Upper lobe of left lung (tissue), 6 donors: ENCODE measurements at regions not wholly inside any gene's neighbourhood (a gene's known extent, or its start where the extent isn't known, plus 50 kb on each side); places are given as distances from the start of the nearest gene placed in this dataset.
A peak's percentile ranks its signal among the peaks of the same experiment; 100 is the strongest.

ENCODE experiments used
- ATAC-seq, 2 donors: fragments of 200-7000 bp; cut with Tn5 transposase; one replicate each; pipeline ENCODE4 v1.9.1; 2022; ENCODE audit warnings: mild to moderate bottlenecking in 2 of 2, moderate library complexity in 2 of 2; ENCODE audit not compliant: low FRiP score in 2 of 2
- DNase-seq, 2 donors: peaks; one replicate each; pipeline ENCODE4 v3.0.0-alpha.2; 2019 to 2020
- H3K27ac ChIP-seq, 4 donors: fragments of 200-600 bp; sonication (generic); one replicate each; pipeline ENCODE4 v1.5.1; 2016 to 2019
- H3K27me3 ChIP-seq, 4 donors: fragments of 200-600 bp; sonication (generic); one replicate each; pipeline ENCODE4 v1.5.1; 2017 to 2019
- H3K36me3 ChIP-seq, 4 donors: fragments of 200-600 bp; sonication (generic); one replicate each; pipeline ENCODE4 v1.5.1; 2016 to 2019
- H3K4me1 ChIP-seq, 4 donors: fragments of 200-600 bp; sonication (generic); one replicate each; pipeline ENCODE4 v1.5.1; 2018 to 2019
- H3K4me3 ChIP-seq, 4 donors: fragments of 200-600 bp; sonication (generic); one replicate each; pipeline ENCODE4 v1.5.1; 2017 to 2019; ENCODE audit warnings: mild to moderate bottlenecking in 2 of 4, moderate library complexity in 1 of 4
- H3K9me3 ChIP-seq, 4 donors: fragments of 200-600 bp; sonication (generic); one replicate each; pipeline ENCODE4 v1.5.1; 2018 to 2019
- EP300 ChIP-seq, 4 donors: sonication (generic); formaldehyde crosslinking; IDR thresholded peaks; one replicate each; pipeline ENCODE4 v1.5.1; 2017; ENCODE audit warnings: antibody characterized with exemption in 4 of 4, control low read depth in 2 of 4
- POLR2A ChIP-seq, 4 donors: fragments of 450-650 bp; IDR thresholded peaks; one replicate each; pipeline ENCODE4 v1.5.1; 2016 to 2017; ENCODE audit warnings: antibody characterized with exemption in 4 of 4, mild to moderate bottlenecking in 2 of 4
- POLR2AphosphoS5 ChIP-seq, 2 donors: sonication (generic); formaldehyde crosslinking; IDR thresholded peaks; one replicate each; pipeline ENCODE4 v1.5.1; 2017; ENCODE audit warnings: antibody characterized with exemption in 2 of 2
- WGBS, 2 donors: methylation state at CpG; one replicate each; pipeline ENCODE4 v1.1.5; 2017 to 2018; 5-methylcytosine and 5-hydroxymethylcytosine counted together
- TF ChIP-seq, protein P1 (sequence below), 6 experiments: fragments of 450-650 bp in 4 of 6; fragments of 200-600 bp in 2 of 6; sonication (generic) in 2 of 6; IDR thresholded peaks; one replicate each; pipeline ENCODE4 v1.5.1; 2016 to 2019; ENCODE audit warnings: antibody characterized with exemption in 6 of 6
- donor health status: DM: no; HTN: no; CAD: no; lungs with moderate emphysema.
- donor health status: DM: no; HTN: yes; CAD: no; lungs with severe emphysema.

GRCh38 chr14:31993521-31993951 is 83.6 kb upstream of the ARHGAP5 start:
- peak in 1 of 2 donors; percentile 27 for ATAC-seq
- Histone ChIP-seq H3K9me3 (no peaks in the 10 kb centered on the region), H3K27me3 (no peaks in the 10 kb centered on the region), H3K27ac (no peak overlapping the region), H3K36me3 (no peaks in the 10 kb centered on the region), H3K4me3 (no peak overlapping the region), H3K4me1 (no peaks in the 10 kb centered on the region)
- TF ChIP-seq POLR2A (IDR thresholded peaks at IDR 0.05) (no peak), POLR2AphosphoS5 (IDR thresholded peaks at IDR 0.05) (peak in 1 of 2 donors; percentile 14)
- DNase-seq: no peak
- 75 to 84% methylated on average over 3 of the region's 3 CpGs for WGBS, 2 donors

DNA sequence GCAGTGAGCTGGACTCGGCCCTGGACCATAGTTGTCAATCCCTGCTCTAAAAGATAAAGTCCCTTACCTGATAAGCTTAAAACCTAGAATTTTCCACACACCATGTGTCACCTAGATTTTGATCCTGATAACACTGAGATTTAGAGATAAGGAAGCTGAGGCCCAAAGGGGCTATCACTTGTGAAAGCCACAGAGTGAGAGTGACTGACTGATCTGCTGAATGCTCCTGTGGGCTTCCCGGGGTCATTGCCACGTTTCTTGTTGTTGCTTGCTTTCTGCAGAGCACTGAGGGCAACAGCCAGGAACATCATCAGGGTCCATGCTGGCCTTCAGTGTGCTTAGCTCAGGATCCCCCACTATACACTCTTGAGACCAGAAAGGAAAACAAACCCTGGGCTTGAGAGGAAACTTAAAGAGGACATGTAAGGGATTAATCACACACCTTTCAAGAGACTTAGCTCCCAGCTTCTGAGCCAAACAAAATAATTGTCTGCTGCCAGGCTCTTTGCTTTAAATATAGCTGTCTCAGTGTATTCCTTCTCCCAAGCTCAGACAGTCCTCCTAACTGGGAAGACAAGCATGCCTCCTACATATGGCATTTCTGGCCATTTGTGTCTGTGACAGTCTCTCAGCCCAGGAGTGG is 82.6 kb upstream of the ARHGAP5 start:
- H3K9me3 ChIP-seq: no peaks in the 10 kb centered on the region
- ATAC-seq (no peak), DNase-seq (no peak)
- no peak overlapping the region for H3K27ac ChIP-seq
- 50 to 53% methylated on average over 3 of the region's 3 CpGs for WGBS, 2 donors
- no peaks in the 10 kb centered on the region for H3K36me3 ChIP-seq
- TF ChIP-seq EP300 (IDR thresholded peaks at IDR 0.05) (no peak), POLR2AphosphoS5 (IDR thresholded peaks at IDR 0.05) (no peak), POLR2A (IDR thresholded peaks at IDR 0.05) (no peak)
- TF ChIP-seq, protein P1, sequence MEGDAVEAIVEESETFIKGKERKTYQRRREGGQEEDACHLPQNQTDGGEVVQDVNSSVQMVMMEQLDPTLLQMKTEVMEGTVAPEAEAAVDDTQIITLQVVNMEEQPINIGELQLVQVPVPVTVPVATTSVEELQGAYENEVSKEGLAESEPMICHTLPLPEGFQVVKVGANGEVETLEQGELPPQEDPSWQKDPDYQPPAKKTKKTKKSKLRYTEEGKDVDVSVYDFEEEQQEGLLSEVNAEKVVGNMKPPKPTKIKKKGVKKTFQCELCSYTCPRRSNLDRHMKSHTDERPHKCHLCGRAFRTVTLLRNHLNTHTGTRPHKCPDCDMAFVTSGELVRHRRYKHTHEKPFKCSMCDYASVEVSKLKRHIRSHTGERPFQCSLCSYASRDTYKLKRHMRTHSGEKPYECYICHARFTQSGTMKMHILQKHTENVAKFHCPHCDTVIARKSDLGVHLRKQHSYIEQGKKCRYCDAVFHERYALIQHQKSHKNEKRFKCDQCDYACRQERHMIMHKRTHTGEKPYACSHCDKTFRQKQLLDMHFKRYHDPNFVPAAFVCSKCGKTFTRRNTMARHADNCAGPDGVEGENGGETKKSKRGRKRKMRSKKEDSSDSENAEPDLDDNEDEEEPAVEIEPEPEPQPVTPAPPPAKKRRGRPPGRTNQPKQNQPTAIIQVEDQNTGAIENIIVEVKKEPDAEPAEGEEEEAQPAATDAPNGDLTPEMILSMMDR (IDR thresholded peaks at IDR 0.05): no peak
- no peaks in the 10 kb centered on the region for H3K27me3 ChIP-seq
- no peak overlapping the region for H3K4me3 ChIP-seq
- H3K4me1 ChIP-seq: no peaks in the 10 kb centered on the region

GRCh38 chr14:32003585-32003984 is 73.5 kb upstream of the ARHGAP5 start:
- no peak overlapping the region for H3K4me3 ChIP-seq
- H3K9me3 ChIP-seq: no peaks in the 10 kb centered on the region
- H3K4me1 ChIP-seq: peaks cover 0 to 9% (median 2%) of the 10 kb centered on the region in 4 donors
- DNase-seq (no peak), ATAC-seq (no peak)
- TF ChIP-seq POLR2AphosphoS5 (IDR thresholded peaks at IDR 0.05) (no peak), EP300 (IDR thresholded peaks at IDR 0.05) (no peak), POLR2A (IDR thresholded peaks at IDR 0.05) (no peak)
- TF ChIP-seq, protein P1 (IDR thresholded peaks at IDR 0.05): no peak
- H3K36me3 ChIP-seq: no peaks in the 10 kb centered on the region
- no peaks in the 10 kb centered on the region for H3K27me3 ChIP-seq
- H3K27ac ChIP-seq: no peak overlapping the region
- WGBS, 2 donors: 74 to 97% methylated on average over 4 to 5 of the region's 5 CpGs

DNA sequence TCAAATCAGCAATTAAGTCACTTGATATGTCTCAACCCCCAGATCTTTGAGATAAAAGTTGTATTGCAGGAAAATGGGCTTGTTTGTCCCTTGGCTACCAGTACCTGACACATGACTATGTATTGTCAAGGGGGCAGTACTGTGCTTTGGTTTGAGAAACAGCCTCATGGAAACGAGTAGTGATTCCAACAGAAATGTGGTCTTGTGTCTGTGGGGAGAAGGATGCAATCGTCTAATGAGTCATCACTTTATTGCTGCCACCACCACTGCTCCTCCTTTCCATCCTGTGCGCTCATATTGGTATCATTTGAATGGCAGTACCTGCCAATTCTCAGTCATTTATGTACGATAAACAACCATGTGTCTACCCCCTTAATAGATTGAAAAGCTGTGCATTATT is 72.8 kb upstream of the ARHGAP5 start:
- Histone ChIP-seq H3K4me1 (peaks cover 0 to 9% (median 2%) of the 10 kb centered on the region in 4 donors), H3K9me3 (no peaks in the 10 kb centered on the region), H3K36me3 (no peaks in the 10 kb centered on the region), H3K4me3 (no peak overlapping the region), H3K27me3 (no peaks in the 10 kb centered on the region), H3K27ac (no peak overlapping the region)
- whole genome bisulfite sequencing, 2 donors: 75 to 82% methylated on average over 4 of the region's 4 CpGs
- ATAC-seq (peak in 1 of 2 donors; percentile 50), DNase-seq (no peak)
- TF ChIP-seq EP300 (IDR thresholded peaks at IDR 0.05): no peak

GRCh38 chr14:32005628-32006027 is 71.5 kb upstream of the ARHGAP5 start:
- WGBS, 2 donors: 66 to 76% methylated on average over 5 of the region's 5 CpGs
- TF ChIP-seq, protein P1 (IDR thresholded peaks at IDR 0.05): no peak
- no peak for TF ChIP-seq EP300 (IDR thresholded peaks at IDR 0.05)
- TF ChIP-seq POLR2A (IDR thresholded peaks at IDR 0.05): no peak
- no peak for TF ChIP-seq POLR2AphosphoS5 (IDR thresholded peaks at IDR 0.05)
- ATAC-seq (no peak), DNase-seq (no peak)
- Histone ChIP-seq H3K27ac (peak overlapping the region in 1 of 4 donors; percentile 50), H3K27me3 (no peaks in the 10 kb centered on the region), H3K9me3 (no peaks in the 10 kb centered on the region), H3K4me1 (peaks cover 0 to 9% (median 2%) of the 10 kb centered on the region in 4 donors), H3K4me3 (no peak overlapping the region), H3K36me3 (no peaks in the 10 kb centered on the region)
